Endothelial cell of umbilical vein (primary cell): ENCODE measurements at regions not wholly inside any gene's neighbourhood (a gene's known extent, or its start where the extent isn't known, plus 50 kb on each side); places are given as distances from the start of the nearest gene placed in this dataset.

Experiments
- EZH2 ChIP-seq: IDR thresholded peaks from 2 replicates; pipeline ENCODE4 v1.6.1; 2012; ENCODE audit warnings: borderline replicate concordance, low read depth, mild to moderate bottlenecking, moderate library complexity, low read length, inconsistent platforms; ENCODE audit not compliant: severe bottlenecking
- GATA2 ChIP-seq: IDR thresholded peaks from 2 replicates; pipeline ENCODE4 v1.7.0; 2011; ENCODE audit warnings: low read depth, mild to moderate bottlenecking, moderate library complexity, mixed read lengths, low read length; ENCODE audit not compliant: insufficient read length, insufficient read depth
- JUN ChIP-seq: IDR thresholded peaks from 2 replicates; pipeline ENCODE4 v1.6.1; 2011; ENCODE audit warnings: borderline replicate concordance, low read depth; ENCODE audit not compliant: insufficient read length, insufficient read depth
- MYC ChIP-seq: IDR thresholded peaks from one replicate; pipeline ENCODE4 v1.6.1; 2011; ENCODE audit warnings: mild to moderate bottlenecking, low read depth, low read length
- POLR2A ChIP-seq: IDR thresholded peaks from 2 replicates; pipeline ENCODE4 v1.6.1; 2012; ENCODE audit warnings: low read depth, mild to moderate bottlenecking, control low read depth, low read length
- POLR2AphosphoS5 ChIP-seq: IDR thresholded peaks from 2 replicates; pipeline ENCODE4 v1.6.1; 2012; ENCODE audit warnings: low read depth, mild to moderate bottlenecking, control low read depth, low read length, moderate library complexity; ENCODE audit not compliant: insufficient read depth
- TF ChIP-seq, protein P1 (sequence below), 2 donors: IDR thresholded peaks; 1 replicate in 1 of 2; 2 replicates in 1 of 2; pipeline ENCODE4 v1.5.1; 2011; ENCODE audit warnings: low read length in 2 of 2, mild to moderate bottlenecking in 2 of 2, moderate library complexity in 2 of 2, control low read depth in 1 of 2, inconsistent platforms in 1 of 2, low read depth in 1 of 2; ENCODE audit not compliant: insufficient read depth in 1 of 2; ENCODE audit errors: extremely low read depth in 1 of 2
- TF ChIP-seq, protein P2 (sequence below): IDR thresholded peaks from 2 replicates; pipeline ENCODE4 v1.6.1; 2011; ENCODE audit not compliant: insufficient read depth, insufficient read length

GRCh38 chr5:9864791-9865190, 234.6 kb upstream of the TAS2R1 start:
- TF ChIP-seq, protein P1, sequence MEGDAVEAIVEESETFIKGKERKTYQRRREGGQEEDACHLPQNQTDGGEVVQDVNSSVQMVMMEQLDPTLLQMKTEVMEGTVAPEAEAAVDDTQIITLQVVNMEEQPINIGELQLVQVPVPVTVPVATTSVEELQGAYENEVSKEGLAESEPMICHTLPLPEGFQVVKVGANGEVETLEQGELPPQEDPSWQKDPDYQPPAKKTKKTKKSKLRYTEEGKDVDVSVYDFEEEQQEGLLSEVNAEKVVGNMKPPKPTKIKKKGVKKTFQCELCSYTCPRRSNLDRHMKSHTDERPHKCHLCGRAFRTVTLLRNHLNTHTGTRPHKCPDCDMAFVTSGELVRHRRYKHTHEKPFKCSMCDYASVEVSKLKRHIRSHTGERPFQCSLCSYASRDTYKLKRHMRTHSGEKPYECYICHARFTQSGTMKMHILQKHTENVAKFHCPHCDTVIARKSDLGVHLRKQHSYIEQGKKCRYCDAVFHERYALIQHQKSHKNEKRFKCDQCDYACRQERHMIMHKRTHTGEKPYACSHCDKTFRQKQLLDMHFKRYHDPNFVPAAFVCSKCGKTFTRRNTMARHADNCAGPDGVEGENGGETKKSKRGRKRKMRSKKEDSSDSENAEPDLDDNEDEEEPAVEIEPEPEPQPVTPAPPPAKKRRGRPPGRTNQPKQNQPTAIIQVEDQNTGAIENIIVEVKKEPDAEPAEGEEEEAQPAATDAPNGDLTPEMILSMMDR (IDR thresholded peaks at IDR 0.05; ENCODE audit: extremely low read depth in 1 of 2, insufficient read depth in 1 of 2, low read depth in 1 of 2, low read length in 2 of 2) = no peak
- TF ChIP-seq EZH2 (no peak), GATA2 (no peak), POLR2AphosphoS5 (no peak), POLR2A (no peak), MYC (no peak), JUN (no peak)
- TF ChIP-seq, protein P2, sequence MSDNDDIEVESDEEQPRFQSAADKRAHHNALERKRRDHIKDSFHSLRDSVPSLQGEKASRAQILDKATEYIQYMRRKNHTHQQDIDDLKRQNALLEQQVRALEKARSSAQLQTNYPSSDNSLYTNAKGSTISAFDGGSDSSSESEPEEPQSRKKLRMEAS = no peak
